Epithelial cell of esophagus (primary cell): ENCODE measurements at regions not wholly inside any gene's neighbourhood (a gene's known extent, or its start where the extent isn't known, plus 50 kb on each side); places are given as distances from the start of the nearest gene placed in this dataset.

Source experiments
- DNase-seq: peaks from one replicate; pipeline ENCODE4 v3.0.0; 2010; ENCODE audit warnings: low read depth
- H3K4me3 ChIP-seq: 2 replicates; pipeline ENCODE4 v1.5.1; 2011; ENCODE audit warnings: mild to moderate bottlenecking, low read length, control low read depth
- CTCF ChIP-seq: IDR thresholded peaks from 2 replicates; pipeline ENCODE4 v1.5.1; 2011; ENCODE audit warnings: low read depth, mild to moderate bottlenecking, low read length, control low read depth, inconsistent platforms; ENCODE audit not compliant: insufficient read depth; ENCODE audit errors: missing control alignments

- H3K4me3 ChIP-seq, result no peak overlapping the region
- DNase-seq, result no peak
- TF ChIP-seq CTCF, result no peak
Observed at GRCh38 chr7:79912213-79912633, 222.4 kb upstream of the GNAI1 start.

- no peak for DNase-seq
- TF ChIP-seq CTCF, result no peak
- H3K4me3 ChIP-seq, result no peak overlapping the region
Observed at GRCh38 chr7:79911420-79911819, 223.2 kb upstream of the GNAI1 start.

- DNase-seq, result no peak
- no peak for TF ChIP-seq CTCF
- H3K4me3 ChIP-seq, result no peak overlapping the region
Observed at GRCh38 chr7:79909176-79909575, 225.5 kb upstream of the GNAI1 start.

- H3K4me3 ChIP-seq, result no peak overlapping the region
- TF ChIP-seq CTCF, result no peak
- DNase-seq, result no peak
Observed at GRCh38 chr7:79897166-79897565, 237.5 kb upstream of the GNAI1 start.

GRCh38 chr7:79893991-79894390 is 240.6 kb upstream of the GNAI1 start:
- no peak for TF ChIP-seq CTCF
- no peak overlapping the region for H3K4me3 ChIP-seq
- DNase-seq, result no peak

- no peak for DNase-seq
- no peak for TF ChIP-seq CTCF
- no peak overlapping the region for H3K4me3 ChIP-seq
Observed at GRCh38 chr7:79882922-79883321, 251.7 kb upstream of the GNAI1 start.

GRCh38 chr7:79880312-79880711 is 254.3 kb upstream of the GNAI1 start:
- no peak overlapping the region for H3K4me3 ChIP-seq
- DNase-seq, result no peak
- no peak for TF ChIP-seq CTCF
